B cell (primary cell): ENCODE measurements at regions not wholly inside any gene's neighbourhood (a gene's known extent, or its start where the extent isn't known, plus 50 kb on each side); places are given as distances from the start of the nearest gene placed in this dataset.

ENCODE experiments used
- ATAC-seq: fragments of 200-7000 bp; cut with Tn5 transposase; one replicate; pipeline ENCODE4 v1.10.0; 2021; ENCODE audit warnings: low read depth, mild to moderate bottlenecking, moderate number of reproducible peaks, moderate library complexity
- CTCF ChIA-PET: fragments of 350-600 bp; sonication (Branson Sonifier 250); formaldehyde crosslinking; loops from one replicate; lab custom pipeline; 2021; ENCODE audit warnings: antibody characterized with exemption, inconsistent platforms; lab: Charles Lee
- POLR2A ChIA-PET: fragments of 350-600 bp; sonication (Branson Sonifier 250); formaldehyde crosslinking; loops from one replicate; lab custom pipeline; 2021; ENCODE audit warnings: antibody characterized with exemption; lab: Charles Lee
- DNase-seq: peaks from one replicate; pipeline ENCODE4 v3.0.0; 2013
- H2AFZ ChIP-seq: 2 replicates; pipeline ENCODE4 v1.6.1; 2012; ENCODE audit warnings: mild to moderate bottlenecking, low read depth, low read length; ENCODE audit not compliant: insufficient read depth, poor library complexity, severe bottlenecking
- H3K27ac ChIP-seq, 2 donors: 1 replicate in 1 of 2; 2 replicates in 1 of 2; pipeline ENCODE4 v1.5.1; 2012 to 2013; ENCODE audit warnings: low read length in 2 of 2, mild to moderate bottlenecking in 2 of 2, moderate library complexity in 1 of 2
- H3K27me3 ChIP-seq, 4 experiments: fragments of 200-600 bp in 1 of 4; sonication (generic) in 1 of 4; replicated peaks in 1 of 4; 1 replicate in 2 of 4; 2 replicates in 2 of 4; pipeline versions ENCODE4 v1.6.1 to v1.7.0; 2013 to 2016; ENCODE audit warnings: low read length in 3 of 4, mild to moderate bottlenecking in 2 of 4, mixed read lengths in 1 of 4, moderate library complexity in 1 of 4; ENCODE audit not compliant: insufficient read depth in 4 of 4, control insufficient read depth in 3 of 4; ENCODE audit errors: control extremely low read depth in 1 of 4
- H3K36me3 ChIP-seq, 2 experiments: replicated peaks in 1 of 2; 1 replicate in 1 of 2; 2 replicates in 1 of 2; pipeline versions ENCODE4 v1.6.1 to v1.7.1; 2013; ENCODE audit warnings: low read length in 1 of 2; ENCODE audit not compliant: insufficient read depth in 2 of 2, control insufficient read depth in 1 of 2; ENCODE audit errors: control extremely low read depth in 1 of 2, extremely low read depth in 1 of 2
- H3K4me1 ChIP-seq, 2 donors: fragments of 200-600 bp in 1 of 2; sonication (generic) in 1 of 2; 1 replicate in 1 of 2; 2 replicates in 1 of 2; pipeline versions ENCODE4 v1.5.1 to v1.6.1; 2013 to 2017; ENCODE audit warnings: low read length in 2 of 2; ENCODE audit not compliant: control insufficient read depth in 2 of 2, insufficient read depth in 2 of 2
- H3K4me2 ChIP-seq: replicated peaks from 2 replicates; pipeline ENCODE3; 2012; ENCODE audit warnings: mild to moderate bottlenecking, low read depth, low read length; ENCODE audit not compliant: poor library complexity, severe bottlenecking
- H3K4me3 ChIP-seq, 5 experiments: fragments of 200-600 bp in 1 of 5; sonication (generic) in 1 of 5; 1 replicate in 3 of 5; 2 replicates in 2 of 5; pipeline versions ENCODE4 v1.5.1 to v1.7.0; 2011 to 2016; ENCODE audit warnings: low read length in 4 of 5, mild to moderate bottlenecking in 4 of 5, low read depth in 2 of 5, control low read depth in 1 of 5, moderate library complexity in 1 of 5; ENCODE audit not compliant: insufficient read depth in 1 of 5; ENCODE audit errors: control extremely low read depth in 1 of 5, extremely low read depth in 1 of 5
- H3K79me2 ChIP-seq: fragments of 200-600 bp; sonication (generic); one replicate; pipeline ENCODE4 v1.6.0; 2016; ENCODE audit warnings: low read length; ENCODE audit not compliant: control insufficient read depth, insufficient read depth
- H3K9ac ChIP-seq: fragments of 200-600 bp; sonication (generic); 2 replicates; pipeline ENCODE4 v1.6.1; 2017; ENCODE audit warnings: mild to moderate bottlenecking, low read length, moderate library complexity
- H3K9me3 ChIP-seq, 3 donors: one replicate each; pipeline versions ENCODE4 v1.6.1 to v1.7.1; 2013; ENCODE audit warnings: low read length in 2 of 3; ENCODE audit not compliant: control insufficient read depth in 2 of 3, insufficient read depth in 1 of 3; ENCODE audit errors: control extremely low read depth in 1 of 3
- H4K20me1 ChIP-seq: 2 replicates; pipeline ENCODE4 v1.6.0; 2012; ENCODE audit warnings: mild to moderate bottlenecking, low read length; ENCODE audit not compliant: insufficient read depth, control insufficient read depth, poor library complexity, severe bottlenecking
- H3K27ac Mint-ChIP-seq: one replicate; pipeline ENCODE4 v1.8.0; 2021; ENCODE audit warnings: mixed read lengths
- H3K27me3 Mint-ChIP-seq: one replicate; pipeline ENCODE4 v1.8.0; 2021; ENCODE audit warnings: mixed read lengths
- H3K4me1 Mint-ChIP-seq: one replicate; pipeline ENCODE4 v1.8.0; 2021; ENCODE audit warnings: mixed read lengths
- H3K4me3 Mint-ChIP-seq: one replicate; pipeline ENCODE4 v1.8.0; 2021; ENCODE audit warnings: mixed read lengths
- H3K9me3 Mint-ChIP-seq: one replicate; pipeline ENCODE4 v1.8.0; 2022; ENCODE audit warnings: mixed read lengths; ENCODE audit not compliant: insufficient read depth
- EZH2 ChIP-seq: IDR thresholded peaks from 2 replicates; pipeline ENCODE4 v1.6.1; 2012; ENCODE audit warnings: borderline replicate concordance, low read depth, mild to moderate bottlenecking, moderate library complexity, low read length; ENCODE audit not compliant: insufficient read depth, poor library complexity, severe bottlenecking
- WGBS: methylation state at CpG from one replicate; pipeline ENCODE4 v1.1.5; 2013; ENCODE audit warnings: missing lambda C conversion rate; ENCODE audit not compliant: insufficient coverage; 5-methylcytosine and 5-hydroxymethylcytosine counted together
- intact Hi-C: fragments of 100-400 bp; cut with micrococcal nuclease; formaldehyde crosslinking; loops from one replicate; pipeline ENCODE4 v1.10.0; 2022
- TF ChIP-seq, protein P1 (sequence below): fragments of 200-600 bp; IDR thresholded peaks from one replicate; pipeline ENCODE4 v1.8.0; 2022; ENCODE audit warnings: antibody characterized with exemption, mild to moderate bottlenecking

DNA sequence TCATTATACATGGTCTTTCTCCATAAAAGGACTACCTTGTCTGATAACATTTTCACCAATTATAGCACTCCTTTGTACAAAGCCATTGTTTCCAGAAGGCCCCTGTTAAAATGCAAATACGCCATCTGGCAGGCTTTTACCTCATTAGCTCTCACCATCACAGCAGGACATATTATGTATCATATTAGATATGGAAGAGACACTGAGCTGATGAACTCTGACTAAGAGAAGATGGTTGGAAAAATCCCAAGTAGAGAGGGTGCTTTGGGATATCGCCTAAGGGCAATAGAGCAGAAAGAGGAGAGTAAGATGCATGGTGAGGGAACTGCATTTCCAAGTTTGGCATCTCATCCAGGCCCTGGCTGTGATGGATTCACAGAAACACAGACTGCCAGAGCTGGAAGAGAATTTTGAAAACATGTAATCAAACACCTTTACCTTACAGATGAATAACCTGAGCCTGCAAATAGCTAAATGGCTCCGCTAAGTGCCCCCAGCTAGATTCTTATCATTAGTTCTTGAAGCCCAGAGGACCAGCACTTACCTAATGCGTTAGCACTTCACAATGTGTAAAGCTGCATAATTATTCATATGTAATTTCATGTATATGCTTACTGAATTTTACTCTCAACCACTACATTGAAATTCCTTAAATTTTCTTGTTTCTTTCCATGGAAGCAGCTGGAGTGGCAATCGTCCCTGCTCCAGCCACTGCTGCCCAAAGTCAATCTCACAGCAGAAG is 393.6 kb upstream of the IZUMO3 start:
- H3K27ac Mint-ChIP-seq, result no peak overlapping the region
- Histone ChIP-seq H3K4me1 (no peaks in the 10 kb centered on the region), H3K9me3 (no peaks in the 10 kb centered on the region), H3K4me3 (no peak overlapping the region), H4K20me1 (no peaks in the 10 kb centered on the region), H3K79me2 (no peaks in the 10 kb centered on the region), H3K4me2 (no peak overlapping the region), H3K27ac (no peak overlapping the region), H3K36me3 (no peaks in the 10 kb centered on the region), H3K27me3 (no peaks in the 10 kb centered on the region), H3K9ac (no peak overlapping the region), H2AFZ (no peak overlapping the region)
- H3K9me3 Mint-ChIP-seq, result peaks cover 3% of the 10 kb centered on the region
- ChIA-PET CTCF (no interaction called here), POLR2A (no interaction called here)
- no peaks in the 10 kb centered on the region for H3K27me3 Mint-ChIP-seq
- intact Hi-C loops, result no loop called here
- no peak for ATAC-seq
- peaks cover 2% of the 10 kb centered on the region for H3K4me1 Mint-ChIP-seq
- WGBS, result 89% methylated on average over 1 of the region's 5 CpGs
- TF ChIP-seq EZH2, result no peak
- TF ChIP-seq, protein P1, sequence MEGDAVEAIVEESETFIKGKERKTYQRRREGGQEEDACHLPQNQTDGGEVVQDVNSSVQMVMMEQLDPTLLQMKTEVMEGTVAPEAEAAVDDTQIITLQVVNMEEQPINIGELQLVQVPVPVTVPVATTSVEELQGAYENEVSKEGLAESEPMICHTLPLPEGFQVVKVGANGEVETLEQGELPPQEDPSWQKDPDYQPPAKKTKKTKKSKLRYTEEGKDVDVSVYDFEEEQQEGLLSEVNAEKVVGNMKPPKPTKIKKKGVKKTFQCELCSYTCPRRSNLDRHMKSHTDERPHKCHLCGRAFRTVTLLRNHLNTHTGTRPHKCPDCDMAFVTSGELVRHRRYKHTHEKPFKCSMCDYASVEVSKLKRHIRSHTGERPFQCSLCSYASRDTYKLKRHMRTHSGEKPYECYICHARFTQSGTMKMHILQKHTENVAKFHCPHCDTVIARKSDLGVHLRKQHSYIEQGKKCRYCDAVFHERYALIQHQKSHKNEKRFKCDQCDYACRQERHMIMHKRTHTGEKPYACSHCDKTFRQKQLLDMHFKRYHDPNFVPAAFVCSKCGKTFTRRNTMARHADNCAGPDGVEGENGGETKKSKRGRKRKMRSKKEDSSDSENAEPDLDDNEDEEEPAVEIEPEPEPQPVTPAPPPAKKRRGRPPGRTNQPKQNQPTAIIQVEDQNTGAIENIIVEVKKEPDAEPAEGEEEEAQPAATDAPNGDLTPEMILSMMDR, result no peak
- DNase-seq, result no peak
- no peak overlapping the region for H3K4me3 Mint-ChIP-seq

DNA sequence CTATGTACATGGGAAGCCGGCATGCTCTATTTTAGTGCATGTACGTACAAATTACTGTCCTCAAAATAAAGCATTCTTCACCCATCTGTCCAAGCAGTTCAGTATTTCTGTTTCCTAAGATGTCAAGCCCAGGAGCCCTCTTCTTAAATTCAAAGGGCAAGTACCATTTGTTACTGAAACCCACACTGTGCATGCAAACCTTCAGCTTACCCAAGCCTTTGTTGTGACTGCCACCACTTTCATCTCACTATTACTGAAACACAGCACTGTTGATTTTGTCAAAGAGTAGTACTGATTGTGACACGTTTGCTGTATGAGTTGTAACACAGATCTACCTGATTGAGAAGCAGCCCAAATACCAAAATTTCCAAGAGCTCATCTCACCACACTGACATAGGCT is 390.4 kb upstream of the IZUMO3 start:
- no peaks in the 10 kb centered on the region for H4K20me1 ChIP-seq
- H3K9ac ChIP-seq, result no peak overlapping the region
- ATAC-seq (no peak), DNase-seq (no peak)
- Mint-ChIP-seq H3K4me3 (no peak overlapping the region), H3K4me1 (peaks cover 15% of the 10 kb centered on the region), H3K27ac (no peak overlapping the region), H3K9me3 (peaks cover 3% of the 10 kb centered on the region), H3K27me3 (no peaks in the 10 kb centered on the region)
- H3K4me1 ChIP-seq, result peaks cover 0 to 4% of the 10 kb centered on the region in 2 donors
- H3K4me2 ChIP-seq, result no peak overlapping the region
- 86% methylated on average over 2 of the region's 3 CpGs for WGBS
- no peaks in the 10 kb centered on the region for H3K9me3 ChIP-seq
- no peak overlapping the region for H3K27ac ChIP-seq
- no peak overlapping the region for H2AFZ ChIP-seq
- no peak overlapping the region for H3K4me3 ChIP-seq
- POLR2A ChIA-PET, result no interaction called here
- CTCF ChIA-PET, result no interaction called here
- H3K36me3 ChIP-seq, result no peaks in the 10 kb centered on the region
- intact Hi-C loops, result no loop called here
- TF ChIP-seq, protein P1, result no peak
- no peak for TF ChIP-seq EZH2
- no peaks in the 10 kb centered on the region for H3K27me3 ChIP-seq
- H3K79me2 ChIP-seq, result no peaks in the 10 kb centered on the region
